GM21423 (cell line): ENCODE measurements at regions not wholly inside any gene's neighbourhood (a gene's known extent, or its start where the extent isn't known, plus 50 kb on each side); places are given as distances from the start of the nearest gene placed in this dataset.
A peak's percentile ranks its signal among the peaks of the same experiment; 100 is the strongest.
"Not testable (repeated sequence)": the region's sequence is repeated elsewhere in the genome, so short reads cannot be mapped to it uniquely, and the experiment has no call there.

Source experiments
- ATAC-seq: cut with Tn5 transposase; IDR thresholded peaks from one replicate; pipeline ENCODE4 v1.9.1; 2021; ENCODE audit warnings: mild to moderate bottlenecking, moderate library complexity; ENCODE audit not compliant: unreplicated experiment

GRCh38 chrX:30008031-30008430 lies 207.3 kb upstream of the MAGEB2 start:
- ATAC-seq = no peak

GRCh38 chrX:30010471-30010870 lies 204.9 kb upstream of the MAGEB2 start:
- no peak for ATAC-seq

GRCh38 chrX:30015440-30015839 lies 199.9 kb upstream of the MAGEB2 start:
- ATAC-seq = no peak

GRCh38 chrX:30027636-30028035 lies 187.7 kb upstream of the MAGEB2 start:
- no peak for ATAC-seq

GRCh38 chrX:30036406-30036805 lies 179.0 kb upstream of the MAGEB2 start:
- ATAC-seq = not testable (repeated sequence)

GRCh38 chrX:30039768-30040167 lies 175.6 kb upstream of the MAGEB2 start:
- ATAC-seq = no peak

GRCh38 chrX:30060718-30061117 lies 154.6 kb upstream of the MAGEB2 start:
- ATAC-seq = no peak

GRCh38 chrX:30065226-30065625 lies 150.1 kb upstream of the MAGEB2 start:
- no peak for ATAC-seq

GRCh38 chrX:30067677-30068076 lies 147.7 kb upstream of the MAGEB2 start:
- ATAC-seq = no peak

- ATAC-seq = no peak
Measured at GRCh38 chrX:30085571-30085970, 129.8 kb upstream of the MAGEB2 start.

- no peak for ATAC-seq
Measured at GRCh38 chrX:30111431-30111830, 103.9 kb upstream of the MAGEB2 start.

- peak; percentile 69 for ATAC-seq
Measured at GRCh38 chrX:30141966-30142365, 73.4 kb upstream of the MAGEB2 start.

GRCh38 chrX:30144221-30144620 lies 71.1 kb upstream of the MAGEB2 start:
- ATAC-seq = no peak

GRCh38 chrX:30144971-30145731 lies 70.2 kb upstream of the MAGEB2 start:
- ATAC-seq = no peak

GRCh38 chrX:30147996-30148643 lies 67.2 kb upstream of the MAGEB2 start:
- no peak for ATAC-seq

- ATAC-seq = not testable (repeated sequence)
Measured at GRCh38 chrX:30149206-30149605, 66.2 kb upstream of the MAGEB2 start.

GRCh38 chrX:30150196-30150895 lies 65.0 kb upstream of the MAGEB2 start:
- no peak for ATAC-seq

GRCh38 chrX:30151964-30152363 lies 63.4 kb upstream of the MAGEB2 start:
- ATAC-seq = no peak

- ATAC-seq = no peak
Measured at GRCh38 chrX:30153175-30153880, 62.0 kb upstream of the MAGEB2 start.

GRCh38 chrX:30153881-30154260 lies 61.5 kb upstream of the MAGEB2 start:
- ATAC-seq = no peak

GRCh38 chrX:30156009-30156408 lies 59.4 kb upstream of the MAGEB2 start:
- ATAC-seq = no peak
